Cardiac muscle cell (in vitro differentiated cells and primary cell): ENCODE measurements at regions not wholly inside any gene's neighbourhood (a gene's known extent, or its start where the extent isn't known, plus 50 kb on each side); places are given as distances from the start of the nearest gene placed in this dataset.
"Not testable (repeated sequence)": the region's sequence is repeated elsewhere in the genome, so short reads cannot be mapped to it uniquely, and the experiment has no call there.

Experiments used
- DNase-seq, 2 donors: peaks; one replicate each; pipeline versions ENCODE4 v3.0.0 to v3.0.0-alpha.2; 2010 to 2017; ENCODE audit warnings: low read depth in 1 of 2, low spot score in 1 of 2
- H3K27ac ChIP-seq: fragments of 200-600 bp; sonication (generic); 2 replicates; pipeline ENCODE4 v1.5.1; 2016
- H3K27me3 ChIP-seq: fragments of 200-600 bp; sonication (generic); 2 replicates; pipeline ENCODE4 v1.6.0; 2016; ENCODE audit warnings: control low read depth
- H3K36me3 ChIP-seq: fragments of 200-600 bp; sonication (generic); 2 replicates; pipeline ENCODE4 v1.5.1; 2016; ENCODE audit warnings: control low read depth
- H3K4me1 ChIP-seq: fragments of 200-600 bp; sonication (generic); 2 replicates; pipeline ENCODE4 v1.8.1; 2017; ENCODE audit warnings: low read depth, mild to moderate bottlenecking, mixed run types
- H3K4me3 ChIP-seq: fragments of 200-600 bp; sonication (generic); 2 replicates; pipeline ENCODE4 v1.5.1; 2016; ENCODE audit warnings: mild to moderate bottlenecking
- H3K9me3 ChIP-seq: fragments of 200-600 bp; sonication (generic); 2 replicates; pipeline ENCODE4 v1.5.1; 2017; ENCODE audit warnings: low read depth, mild to moderate bottlenecking, control low read depth
- TF ChIP-seq, protein P1 (sequence below): IDR thresholded peaks from 2 replicates; pipeline ENCODE4 v1.5.1; 2012; ENCODE audit warnings: low read depth, mild to moderate bottlenecking, low read length

DNA sequence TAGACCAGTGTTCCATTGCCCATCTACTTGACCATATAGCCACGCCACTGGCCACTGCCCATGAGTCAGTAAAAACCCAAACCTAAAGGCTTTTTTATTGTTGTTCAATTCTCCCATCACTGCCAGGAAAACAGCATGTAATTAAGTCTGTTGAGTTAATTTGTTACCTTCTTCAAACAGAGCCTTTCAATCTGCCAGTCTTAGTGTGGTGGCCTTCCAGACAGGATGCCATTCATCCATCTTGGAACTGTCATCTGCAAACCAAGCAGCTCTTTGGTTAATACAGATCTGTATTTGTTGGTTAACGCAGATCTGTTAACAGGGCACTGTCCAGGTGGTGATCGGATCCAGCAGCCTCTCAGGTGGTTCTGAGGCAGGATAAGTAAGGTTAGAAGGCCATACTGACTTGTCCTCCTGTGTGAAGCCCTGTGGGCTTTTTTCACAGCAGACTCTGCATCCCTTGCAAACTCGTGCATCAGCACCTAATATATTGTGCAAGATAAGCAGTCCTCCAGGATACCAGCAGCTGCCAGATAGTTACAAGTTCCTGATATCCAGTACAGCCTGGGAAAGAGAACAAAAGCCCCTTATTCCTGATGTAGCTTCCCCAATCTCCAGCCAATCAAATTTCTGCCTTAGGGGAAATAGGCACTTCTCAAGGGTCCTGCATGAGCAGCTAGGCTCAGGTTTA is 59.1 kb upstream of the DHRS4 start:
- no peaks in the 10 kb centered on the region for H3K4me1 ChIP-seq
- no peaks in the 10 kb centered on the region for H3K9me3 ChIP-seq
- no peaks in the 10 kb centered on the region for H3K27me3 ChIP-seq
- H3K27ac ChIP-seq: no peak overlapping the region
- DNase-seq: no peak
- H3K36me3 ChIP-seq: no peaks in the 10 kb centered on the region
- TF ChIP-seq, protein P1, sequence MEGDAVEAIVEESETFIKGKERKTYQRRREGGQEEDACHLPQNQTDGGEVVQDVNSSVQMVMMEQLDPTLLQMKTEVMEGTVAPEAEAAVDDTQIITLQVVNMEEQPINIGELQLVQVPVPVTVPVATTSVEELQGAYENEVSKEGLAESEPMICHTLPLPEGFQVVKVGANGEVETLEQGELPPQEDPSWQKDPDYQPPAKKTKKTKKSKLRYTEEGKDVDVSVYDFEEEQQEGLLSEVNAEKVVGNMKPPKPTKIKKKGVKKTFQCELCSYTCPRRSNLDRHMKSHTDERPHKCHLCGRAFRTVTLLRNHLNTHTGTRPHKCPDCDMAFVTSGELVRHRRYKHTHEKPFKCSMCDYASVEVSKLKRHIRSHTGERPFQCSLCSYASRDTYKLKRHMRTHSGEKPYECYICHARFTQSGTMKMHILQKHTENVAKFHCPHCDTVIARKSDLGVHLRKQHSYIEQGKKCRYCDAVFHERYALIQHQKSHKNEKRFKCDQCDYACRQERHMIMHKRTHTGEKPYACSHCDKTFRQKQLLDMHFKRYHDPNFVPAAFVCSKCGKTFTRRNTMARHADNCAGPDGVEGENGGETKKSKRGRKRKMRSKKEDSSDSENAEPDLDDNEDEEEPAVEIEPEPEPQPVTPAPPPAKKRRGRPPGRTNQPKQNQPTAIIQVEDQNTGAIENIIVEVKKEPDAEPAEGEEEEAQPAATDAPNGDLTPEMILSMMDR: no peak
- no peak overlapping the region for H3K4me3 ChIP-seq

DNA sequence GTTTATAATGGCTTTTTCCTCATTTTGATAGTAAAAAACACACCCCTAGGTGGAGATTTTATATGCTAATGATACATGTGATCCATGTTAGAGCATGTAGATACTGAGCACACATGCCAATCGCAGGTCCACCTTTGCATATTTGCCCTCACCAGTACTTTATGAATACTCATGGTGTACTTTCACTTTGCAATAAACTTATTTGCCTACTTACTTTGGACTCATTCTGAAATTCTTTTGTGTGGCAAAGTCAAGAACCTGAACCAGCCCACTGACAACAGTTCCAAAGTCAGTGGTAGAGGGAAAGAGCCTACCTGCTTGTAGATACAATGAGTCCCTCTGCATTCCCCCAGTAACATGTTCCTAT is 58.5 kb upstream of the DHRS4 start:
- Histone ChIP-seq H3K4me3 (no peak overlapping the region), H3K9me3 (no peaks in the 10 kb centered on the region), H3K36me3 (no peaks in the 10 kb centered on the region), H3K27ac (no peak overlapping the region), H3K4me1 (no peaks in the 10 kb centered on the region), H3K27me3 (no peaks in the 10 kb centered on the region)
- TF ChIP-seq, protein P1: no peak
- no peak for DNase-seq

DNA sequence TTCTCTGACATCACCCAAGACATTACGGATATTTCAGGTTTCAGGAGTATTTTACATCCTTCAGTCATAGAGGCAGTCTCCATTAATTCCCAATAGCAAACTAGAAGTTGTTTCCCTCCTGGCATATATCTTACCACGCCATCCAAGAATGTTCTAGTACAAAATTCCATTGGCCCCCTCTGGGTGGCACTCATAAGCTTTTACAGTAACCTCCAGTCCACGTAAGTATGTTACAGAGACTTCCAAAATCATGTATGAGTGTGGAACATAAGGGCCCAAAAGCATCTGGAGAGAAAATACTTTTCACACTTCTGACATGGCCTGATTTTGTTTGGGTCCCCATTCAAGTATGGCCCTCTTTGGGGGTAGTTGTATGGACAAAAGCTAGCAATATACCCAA is 58.1 kb upstream of the DHRS4 start:
- H3K27ac ChIP-seq: no peak overlapping the region
- H3K36me3 ChIP-seq: no peaks in the 10 kb centered on the region
- H3K4me3 ChIP-seq: no peak overlapping the region
- no peaks in the 10 kb centered on the region for H3K9me3 ChIP-seq
- no peaks in the 10 kb centered on the region for H3K4me1 ChIP-seq
- peak in 1 of 2 donors; percentile 6 for DNase-seq
- TF ChIP-seq, protein P1: peak; percentile 14
- H3K27me3 ChIP-seq: no peaks in the 10 kb centered on the region

DNA sequence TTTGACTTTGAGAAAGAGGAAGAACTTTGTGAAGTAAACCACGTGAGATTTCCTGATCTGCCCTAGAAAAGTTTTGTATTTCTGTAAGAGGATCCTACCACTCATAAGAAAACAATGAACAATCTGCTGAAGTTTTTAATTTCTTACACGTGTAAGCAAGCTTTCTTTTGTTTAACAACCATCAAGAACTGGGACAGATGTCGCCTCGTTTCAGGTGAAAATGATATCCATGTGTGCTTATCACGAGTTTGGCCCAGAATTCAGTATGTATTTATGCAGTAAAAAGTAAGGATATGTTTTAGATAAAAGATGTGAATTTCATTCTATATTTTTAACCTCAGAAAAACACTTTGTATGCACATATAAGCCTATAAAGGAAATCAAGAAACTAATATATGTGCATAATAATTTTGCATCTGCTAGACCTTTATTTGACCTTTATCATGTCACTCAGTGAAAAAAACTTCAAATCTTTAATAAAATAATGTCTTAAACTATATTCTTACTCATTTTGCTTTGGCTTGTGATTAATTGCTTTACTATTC is 56.9 kb upstream of the DHRS4 start:
- H3K36me3 ChIP-seq: no peaks in the 10 kb centered on the region
- no peak overlapping the region for H3K4me3 ChIP-seq
- H3K27me3 ChIP-seq: no peaks in the 10 kb centered on the region
- TF ChIP-seq, protein P1: no peak
- DNase-seq: no peak
- H3K9me3 ChIP-seq: no peaks in the 10 kb centered on the region
- no peak overlapping the region for H3K27ac ChIP-seq
- no peaks in the 10 kb centered on the region for H3K4me1 ChIP-seq

DNA sequence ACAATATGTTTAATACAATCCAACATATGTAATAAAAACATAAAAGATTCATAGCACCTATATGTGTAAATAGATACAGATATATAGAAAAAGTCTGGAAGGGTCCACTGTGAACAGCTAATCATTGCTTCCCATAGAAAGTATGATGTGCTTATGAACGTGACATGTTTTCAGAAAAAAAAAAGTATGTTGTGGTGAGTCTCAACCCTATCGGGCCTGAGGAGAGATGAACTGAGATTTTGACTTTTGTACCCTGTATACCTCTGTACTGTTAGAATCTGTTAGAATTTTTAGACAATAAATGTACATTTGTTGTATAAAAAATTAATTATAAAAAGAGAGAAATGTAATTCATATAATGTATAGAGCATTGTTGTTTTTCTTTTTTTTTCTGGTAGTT is 56.3 kb upstream of the DHRS4 start:
- not testable (repeated sequence) for H3K4me3 ChIP-seq, H3K36me3 ChIP-seq, H3K4me1 ChIP-seq, DNase-seq, H3K27me3 ChIP-seq, H3K27ac ChIP-seq, H3K9me3 ChIP-seq

DNA sequence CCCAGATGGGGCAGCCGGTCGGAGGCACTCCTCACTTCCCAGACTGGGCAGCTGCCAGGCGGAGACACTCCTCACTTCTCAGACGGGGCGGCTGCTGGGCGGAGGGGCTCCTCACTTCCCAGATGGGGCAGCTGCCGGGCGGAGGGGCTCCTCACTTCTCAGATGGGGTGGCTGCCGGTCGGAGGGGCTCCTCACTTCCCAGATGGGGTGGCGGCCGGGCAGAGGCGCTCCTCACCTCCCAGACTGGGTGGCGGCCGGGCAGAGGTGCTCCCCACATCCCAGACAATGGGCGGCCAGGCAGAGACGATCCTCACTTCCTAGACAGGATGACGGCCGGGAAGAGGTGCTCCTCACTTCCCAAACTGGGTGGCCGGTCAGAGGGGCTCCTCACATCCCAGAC is 55.2 kb upstream of the DHRS4 start:
- H3K27ac ChIP-seq, H3K4me3 ChIP-seq, H3K9me3 ChIP-seq, H3K27me3 ChIP-seq, H3K4me1 ChIP-seq, DNase-seq, H3K36me3 ChIP-seq: not testable (repeated sequence)
